Fibroblast of lung (primary cell): ENCODE measurements at regions not wholly inside any gene's neighbourhood (a gene's known extent, or its start where the extent isn't known, plus 50 kb on each side); places are given as distances from the start of the nearest gene placed in this dataset.

ENCODE experiments used
- DNase-seq, 2 donors: peaks; one replicate each; pipeline versions ENCODE4 v3.0.0 to v3.0.0-alpha.2; 2010; ENCODE audit warnings: low read depth in 2 of 2
- H2AFZ ChIP-seq: 2 replicates; pipeline ENCODE4 v1.5.1; 2012; ENCODE audit warnings: low read length, control low read depth, inconsistent platforms
- H3K27ac ChIP-seq: 2 replicates; pipeline ENCODE4 v1.5.1; 2011; ENCODE audit warnings: low read length, control low read depth; ENCODE audit not compliant: insufficient read depth
- H3K27me3 ChIP-seq: 2 replicates; pipeline ENCODE4 v1.5.1; 2011; ENCODE audit warnings: mild to moderate bottlenecking, low read length; ENCODE audit not compliant: control insufficient read depth, insufficient read depth
- H3K36me3 ChIP-seq: 2 replicates; pipeline ENCODE4 v1.5.1; 2011; ENCODE audit warnings: low read length; ENCODE audit not compliant: control insufficient read depth, insufficient read depth
- H3K4me1 ChIP-seq: 2 replicates; pipeline ENCODE4 v1.5.1; 2011; ENCODE audit warnings: low read length; ENCODE audit not compliant: control insufficient read depth, insufficient read depth; ENCODE audit errors: extremely low read depth
- H3K4me2 ChIP-seq: 2 replicates; pipeline ENCODE4 v1.5.1; 2011; ENCODE audit warnings: low read length, control low read depth; ENCODE audit not compliant: insufficient read depth; ENCODE audit errors: extremely low read depth
- H3K4me3 ChIP-seq, 4 experiments: fragments of 200-600 bp in 1 of 4; sonication (generic) in 1 of 4; replicated peaks in 1 of 4; 2 replicates each; pipeline ENCODE4 v1.5.1; 2011 to 2016; ENCODE audit warnings: low read length in 4 of 4, low read depth in 3 of 4, mild to moderate bottlenecking in 3 of 4, control low read depth in 2 of 4, inconsistent platforms in 1 of 4, mixed read lengths in 1 of 4; ENCODE audit not compliant: insufficient read depth in 1 of 4; ENCODE audit errors: control extremely low read depth in 1 of 4
- H3K79me2 ChIP-seq: 2 replicates; pipeline ENCODE4 v1.5.1; 2012; ENCODE audit warnings: mild to moderate bottlenecking, low read length, inconsistent platforms; ENCODE audit not compliant: control insufficient read depth, insufficient read depth
- H3K9ac ChIP-seq: 2 replicates; pipeline ENCODE4 v1.5.1; 2011; ENCODE audit warnings: mild to moderate bottlenecking, low read length, control low read depth; ENCODE audit not compliant: insufficient read depth
- H3K9me3 ChIP-seq: 2 replicates; pipeline ENCODE4 v1.5.1; 2012; ENCODE audit warnings: low read depth, low read length; ENCODE audit not compliant: control insufficient read depth, insufficient read depth
- H4K20me1 ChIP-seq: 2 replicates; pipeline ENCODE4 v1.5.1; 2011; ENCODE audit warnings: low read length; ENCODE audit not compliant: control insufficient read depth, insufficient read depth; ENCODE audit errors: extremely low read depth
- EZH2 ChIP-seq: IDR thresholded peaks from 2 replicates; pipeline ENCODE4 v1.5.1; 2012; ENCODE audit warnings: low read length, control low read depth, mild to moderate bottlenecking; ENCODE audit errors: missing control alignments
- TF ChIP-seq, protein P1 (sequence below), 2 donors: IDR thresholded peaks in 1 of 2; conservative IDR thresholded peaks in 1 of 2; 1 replicate in 1 of 2; 2 replicates in 1 of 2; pipeline ENCODE4 v1.5.1; 2011 to 2012; ENCODE audit warnings: low read length in 2 of 2, control low read depth in 1 of 2, inconsistent platforms in 1 of 2, low read depth in 1 of 2, mild to moderate bottlenecking in 1 of 2

- Histone ChIP-seq H2AFZ (no peak overlapping the region), H3K27me3 (no peaks in the 10 kb centered on the region), H3K9me3 (no peaks in the 10 kb centered on the region), H3K4me1 (no peaks in the 10 kb centered on the region), H3K9ac (no peak overlapping the region), H4K20me1 (no peaks in the 10 kb centered on the region), H3K4me3 (no peak overlapping the region), H3K4me2 (no peak overlapping the region), H3K27ac (no peak overlapping the region), H3K79me2 (no peaks in the 10 kb centered on the region), H3K36me3 (no peaks in the 10 kb centered on the region)
- TF ChIP-seq EZH2, result no peak
- TF ChIP-seq, protein P1, sequence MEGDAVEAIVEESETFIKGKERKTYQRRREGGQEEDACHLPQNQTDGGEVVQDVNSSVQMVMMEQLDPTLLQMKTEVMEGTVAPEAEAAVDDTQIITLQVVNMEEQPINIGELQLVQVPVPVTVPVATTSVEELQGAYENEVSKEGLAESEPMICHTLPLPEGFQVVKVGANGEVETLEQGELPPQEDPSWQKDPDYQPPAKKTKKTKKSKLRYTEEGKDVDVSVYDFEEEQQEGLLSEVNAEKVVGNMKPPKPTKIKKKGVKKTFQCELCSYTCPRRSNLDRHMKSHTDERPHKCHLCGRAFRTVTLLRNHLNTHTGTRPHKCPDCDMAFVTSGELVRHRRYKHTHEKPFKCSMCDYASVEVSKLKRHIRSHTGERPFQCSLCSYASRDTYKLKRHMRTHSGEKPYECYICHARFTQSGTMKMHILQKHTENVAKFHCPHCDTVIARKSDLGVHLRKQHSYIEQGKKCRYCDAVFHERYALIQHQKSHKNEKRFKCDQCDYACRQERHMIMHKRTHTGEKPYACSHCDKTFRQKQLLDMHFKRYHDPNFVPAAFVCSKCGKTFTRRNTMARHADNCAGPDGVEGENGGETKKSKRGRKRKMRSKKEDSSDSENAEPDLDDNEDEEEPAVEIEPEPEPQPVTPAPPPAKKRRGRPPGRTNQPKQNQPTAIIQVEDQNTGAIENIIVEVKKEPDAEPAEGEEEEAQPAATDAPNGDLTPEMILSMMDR (conservative IDR thresholded peaks at IDR 0.05 in 1 of 2, IDR thresholded peaks at IDR 0.05 in 1 of 2; ENCODE audit: low read depth in 1 of 2, low read length in 2 of 2), result no peak
- no peak for DNase-seq
Observed at GRCh38 chr10:118481871-118482270, 113.6 kb downstream of the PRLHR start.

DNA sequence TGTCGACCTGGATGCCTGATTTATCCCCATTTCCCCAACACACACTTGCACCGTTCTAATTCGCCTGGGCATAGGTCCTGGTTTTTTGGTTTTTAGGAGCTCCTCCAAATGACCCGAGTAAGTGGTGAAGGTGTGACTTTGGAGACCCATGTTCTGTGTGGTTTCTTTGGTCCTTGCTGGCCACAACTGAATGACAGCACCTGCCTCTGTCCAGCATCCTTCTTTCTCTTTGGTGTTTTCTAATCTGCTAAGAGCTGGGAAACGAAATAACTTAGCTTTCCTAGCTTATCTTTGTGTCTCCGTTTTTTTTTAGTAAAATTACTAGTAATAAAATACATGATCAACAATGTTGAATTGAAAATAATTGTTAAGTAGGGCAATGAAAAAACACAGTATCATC is 120.2 kb downstream of the PRLHR start:
- no peaks in the 10 kb centered on the region for H3K27me3 ChIP-seq
- H2AFZ ChIP-seq, result no peak overlapping the region
- no peak overlapping the region for H3K4me3 ChIP-seq
- H3K27ac ChIP-seq, result no peak overlapping the region
- TF ChIP-seq, protein P1 (conservative IDR thresholded peaks at IDR 0.05 in 1 of 2, IDR thresholded peaks at IDR 0.05 in 1 of 2; ENCODE audit: low read depth in 1 of 2, low read length in 2 of 2), result no peak
- TF ChIP-seq EZH2, result no peak
- H3K79me2 ChIP-seq, result no peaks in the 10 kb centered on the region
- H3K4me1 ChIP-seq, result no peaks in the 10 kb centered on the region
- H4K20me1 ChIP-seq, result no peaks in the 10 kb centered on the region
- DNase-seq, result no peak
- H3K9ac ChIP-seq, result no peak overlapping the region
- H3K4me2 ChIP-seq, result no peak overlapping the region
- H3K9me3 ChIP-seq, result no peaks in the 10 kb centered on the region
- no peaks in the 10 kb centered on the region for H3K36me3 ChIP-seq

DNA sequence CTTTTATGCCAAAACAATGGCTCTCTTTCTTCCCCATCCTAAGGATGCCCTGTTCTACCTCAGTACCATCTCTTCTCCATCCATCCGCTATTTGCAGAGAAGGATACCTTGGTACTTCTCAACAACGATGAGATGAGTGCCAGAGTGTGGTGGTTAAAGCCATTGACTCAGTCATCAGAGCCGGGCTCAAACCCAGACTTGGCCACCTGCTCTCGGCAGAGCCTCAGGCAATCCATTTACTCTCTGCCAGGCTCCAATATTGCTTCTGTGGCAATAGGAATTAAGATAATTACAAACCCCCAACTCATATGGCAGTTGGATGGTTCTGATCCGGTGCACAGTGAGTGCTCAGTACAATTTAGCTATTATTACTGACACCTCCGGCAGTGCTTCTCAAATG is 121.3 kb downstream of the PRLHR start:
- no peak overlapping the region for H2AFZ ChIP-seq
- no peak for DNase-seq
- no peaks in the 10 kb centered on the region for H4K20me1 ChIP-seq
- TF ChIP-seq EZH2, result no peak
- TF ChIP-seq, protein P1 (conservative IDR thresholded peaks at IDR 0.05 in 1 of 2, IDR thresholded peaks at IDR 0.05 in 1 of 2; ENCODE audit: low read depth in 1 of 2, low read length in 2 of 2), result no peak
- H3K27ac ChIP-seq, result no peak overlapping the region
- H3K36me3 ChIP-seq, result no peaks in the 10 kb centered on the region
- no peaks in the 10 kb centered on the region for H3K79me2 ChIP-seq
- no peaks in the 10 kb centered on the region for H3K9me3 ChIP-seq
- no peak overlapping the region for H3K9ac ChIP-seq
- H3K4me2 ChIP-seq, result no peak overlapping the region
- H3K4me1 ChIP-seq, result no peaks in the 10 kb centered on the region
- no peak overlapping the region for H3K4me3 ChIP-seq
- no peaks in the 10 kb centered on the region for H3K27me3 ChIP-seq
